ENCODE measurements at regions not wholly inside any gene's neighbourhood (a gene's known extent, or its start where the extent isn't known, plus 50 kb on each side); places are given as distances from the start of the nearest gene placed in this dataset.

- H3K36me3 Mint-ChIP-seq (ENCODE audit: insufficient read depth): no peaks in the 10 kb centered on the region
Observed at GRCh38 chr1:222105861-222106260, 364.0 kb upstream of the DUSP10 start.

GRCh38 chr1:222105393-222105737 is 363.5 kb upstream of the DUSP10 start:
- no peak overlapping the region for H3K4me3 Mint-ChIP-seq (ENCODE audit: low read depth)
- DNase-seq (ENCODE audit: low spot score, unreplicated experiment): no peak
- H3K4me1 Mint-ChIP-seq (ENCODE audit: low read depth): peaks cover 14% of the 10 kb centered on the region
- peaks cover 7% of the 10 kb centered on the region for H3K27me3 Mint-ChIP-seq
- H3K27ac Mint-ChIP-seq: no peak overlapping the region
- no peaks in the 10 kb centered on the region for H3K36me3 Mint-ChIP-seq (ENCODE audit: insufficient read depth)
- no peaks in the 10 kb centered on the region for H3K9me3 Mint-ChIP-seq (ENCODE audit: low read depth)
- no peak for TF ChIP-seq CTCF (IDR thresholded peaks at IDR 0.05; ENCODE audit: unreplicated experiment)

More at GRCh38 chr1:222105861-222106260, 364.0 kb upstream of the DUSP10 start:
- no peaks in the 10 kb centered on the region for H3K9me3 Mint-ChIP-seq (ENCODE audit: low read depth)
- H3K27ac Mint-ChIP-seq: no peak overlapping the region
- H3K4me3 Mint-ChIP-seq (ENCODE audit: low read depth): no peak overlapping the region
- TF ChIP-seq CTCF (IDR thresholded peaks at IDR 0.05; ENCODE audit: unreplicated experiment): no peak
- peaks cover 7% of the 10 kb centered on the region for H3K27me3 Mint-ChIP-seq
- peaks cover 14% of the 10 kb centered on the region for H3K4me1 Mint-ChIP-seq (ENCODE audit: low read depth)
- DNase-seq (ENCODE audit: low spot score, unreplicated experiment): no peak

GRCh38 chr1:222104694-222105392 is 363.0 kb upstream of the DUSP10 start:
- peaks cover 14% of the 10 kb centered on the region for H3K4me1 Mint-ChIP-seq (ENCODE audit: low read depth)
- no peak overlapping the region for H3K4me3 Mint-ChIP-seq (ENCODE audit: low read depth)
- H3K27me3 Mint-ChIP-seq: peaks cover 7% of the 10 kb centered on the region
- H3K36me3 Mint-ChIP-seq (ENCODE audit: insufficient read depth): no peaks in the 10 kb centered on the region
- DNase-seq (ENCODE audit: low spot score, unreplicated experiment): no peak
- no peak for TF ChIP-seq CTCF (IDR thresholded peaks at IDR 0.05; ENCODE audit: unreplicated experiment)
- no peak overlapping the region for H3K27ac Mint-ChIP-seq
- H3K9me3 Mint-ChIP-seq (ENCODE audit: low read depth): no peaks in the 10 kb centered on the region

- Mint-ChIP-seq H3K27me3 (peaks cover 7% of the 10 kb centered on the region), H3K4me1 (ENCODE audit: low read depth) (peaks cover 14% of the 10 kb centered on the region), H3K36me3 (ENCODE audit: insufficient read depth) (no peaks in the 10 kb centered on the region), H3K4me3 (ENCODE audit: low read depth) (no peak overlapping the region), H3K27ac (no peak overlapping the region), H3K9me3 (ENCODE audit: low read depth) (no peaks in the 10 kb centered on the region)
- TF ChIP-seq CTCF (IDR thresholded peaks at IDR 0.05; ENCODE audit: unreplicated experiment): no peak
- DNase-seq (ENCODE audit: low spot score, unreplicated experiment): no peak
Observed at GRCh38 chr1:222104097-222104496, 362.2 kb upstream of the DUSP10 start.

- H3K4me1 Mint-ChIP-seq (ENCODE audit: low read depth): peaks cover 8% of the 10 kb centered on the region
- no peak for TF ChIP-seq CTCF (IDR thresholded peaks at IDR 0.05; ENCODE audit: unreplicated experiment)
- DNase-seq (ENCODE audit: low spot score, unreplicated experiment): no peak
- no peaks in the 10 kb centered on the region for H3K36me3 Mint-ChIP-seq (ENCODE audit: insufficient read depth)
- no peaks in the 10 kb centered on the region for H3K27me3 Mint-ChIP-seq
- H3K4me3 Mint-ChIP-seq (ENCODE audit: low read depth): no peak overlapping the region
- H3K27ac Mint-ChIP-seq: no peak overlapping the region
- no peaks in the 10 kb centered on the region for H3K9me3 Mint-ChIP-seq (ENCODE audit: low read depth)
Observed at GRCh38 chr1:222099746-222100145, 357.9 kb upstream of the DUSP10 start.
